H9 (cell line): ENCODE measurements at regions not wholly inside any gene's neighbourhood (a gene's known extent, or its start where the extent isn't known, plus 50 kb on each side); places are given as distances from the start of the nearest gene placed in this dataset.

Experiments
- DNase-seq: peaks from one replicate; pipeline ENCODE4 v3.0.0-alpha.2; 2017
- H2AFZ ChIP-seq: one replicate; pipeline ENCODE4 v1.6.1; 2013; ENCODE audit warnings: mild to moderate bottlenecking, low read length, control low read depth, moderate library complexity
- H2AK5ac ChIP-seq: 2 replicates; pipeline ENCODE4 v1.6.1; 2013; ENCODE audit warnings: low read length, control low read depth, mixed read lengths; ENCODE audit not compliant: insufficient read length
- H2BK120ac ChIP-seq: one replicate; pipeline ENCODE4 v1.6.1; 2013; ENCODE audit warnings: low read depth, mild to moderate bottlenecking, low read length, control low read depth, inconsistent platforms; ENCODE audit not compliant: poor library complexity, severe bottlenecking
- H2BK12ac ChIP-seq: 2 replicates; pipeline ENCODE4 v1.6.1; 2013; ENCODE audit warnings: low read length, control low read depth, mixed read lengths, low read depth; ENCODE audit not compliant: insufficient read length
- H2BK15ac ChIP-seq: 2 replicates; pipeline ENCODE4 v1.6.1; 2013; ENCODE audit warnings: low read depth, low read length, control low read depth
- H2BK20ac ChIP-seq: one replicate; pipeline ENCODE4 v1.6.1; 2013; ENCODE audit warnings: low read depth, mild to moderate bottlenecking, low read length, control low read depth, inconsistent platforms; ENCODE audit not compliant: poor library complexity, severe bottlenecking
- H2BK5ac ChIP-seq: 2 replicates; pipeline ENCODE4 v1.6.1; 2013; ENCODE audit warnings: low read length, control low read depth, mixed read lengths; ENCODE audit not compliant: insufficient read length
- H3K14ac ChIP-seq: 2 replicates; pipeline ENCODE4 v1.6.1; 2013; ENCODE audit warnings: low read length, control low read depth; ENCODE audit not compliant: insufficient read depth
- H3K18ac ChIP-seq: 2 replicates; pipeline ENCODE4 v1.6.1; 2013; ENCODE audit warnings: low read depth, mild to moderate bottlenecking, mixed read lengths, low read length, control low read depth; ENCODE audit not compliant: insufficient read length
- H3K23ac ChIP-seq: 2 replicates; pipeline ENCODE4 v1.6.1; 2013; ENCODE audit warnings: low read length, control low read depth, mixed read lengths, low read depth; ENCODE audit not compliant: insufficient read length
- H3K23me2 ChIP-seq: 2 replicates; pipeline ENCODE4 v1.6.1; 2013; ENCODE audit warnings: low read depth, mild to moderate bottlenecking, mixed read lengths, low read length, control low read depth; ENCODE audit not compliant: insufficient read length, poor library complexity, severe bottlenecking
- H3K27ac ChIP-seq: 2 replicates; pipeline ENCODE4 v1.5.1; 2013; ENCODE audit warnings: low read length, control low read depth, mixed read lengths, low read depth; ENCODE audit not compliant: insufficient read length
- H3K27me3 ChIP-seq: 2 replicates; pipeline ENCODE4 v1.6.1; 2013; ENCODE audit warnings: low read length, control low read depth, inconsistent platforms; ENCODE audit not compliant: insufficient read depth
- H3K4ac ChIP-seq: 2 replicates; pipeline ENCODE4 v1.6.1; 2013; ENCODE audit warnings: low read depth, mild to moderate bottlenecking, control low read depth, inconsistent platforms, low read length, moderate library complexity
- H3K4me1 ChIP-seq: 2 replicates; pipeline ENCODE4 v1.6.1; 2013; ENCODE audit warnings: low read length, control low read depth, inconsistent platforms; ENCODE audit not compliant: insufficient read depth
- H3K4me2 ChIP-seq: 2 replicates; pipeline ENCODE4 v1.6.1; 2013; ENCODE audit warnings: low read length, control low read depth, mixed read lengths; ENCODE audit not compliant: insufficient read length, insufficient read depth
- H3K56ac ChIP-seq: 2 replicates; pipeline ENCODE4 v1.6.1; 2013; ENCODE audit warnings: low read depth, mild to moderate bottlenecking, mixed read lengths, low read length, control low read depth; ENCODE audit not compliant: insufficient read length
- H3K79me1 ChIP-seq: 2 replicates; pipeline ENCODE4 v1.6.1; 2013; ENCODE audit warnings: low read depth, mild to moderate bottlenecking, moderate library complexity, low read length, control low read depth, inconsistent platforms; ENCODE audit not compliant: insufficient read depth, poor library complexity, severe bottlenecking
- H3K79me2 ChIP-seq: 2 replicates; pipeline ENCODE4 v1.6.1; 2013; ENCODE audit warnings: low read length, control low read depth, inconsistent platforms; ENCODE audit not compliant: insufficient read depth
- H3K9ac ChIP-seq: 2 replicates; pipeline ENCODE4 v1.6.1; 2013; ENCODE audit warnings: low read length, control low read depth, mixed read lengths; ENCODE audit not compliant: insufficient read length; ENCODE audit errors: extremely low read depth
- H3K9me3 ChIP-seq: one replicate; pipeline ENCODE4 v1.6.1; 2013; ENCODE audit warnings: low read depth, low read length, inconsistent platforms; ENCODE audit not compliant: control insufficient read depth
- H3T11ph ChIP-seq: one replicate; pipeline ENCODE4 v1.6.1; 2013; ENCODE audit warnings: mild to moderate bottlenecking, low read length, control low read depth, inconsistent platforms
- H4K20me1 ChIP-seq: one replicate; pipeline ENCODE4 v1.6.1; 2013; ENCODE audit not compliant: control insufficient read depth, insufficient read length, insufficient read depth
- H4K5ac ChIP-seq: 2 replicates; pipeline ENCODE4 v1.6.1; 2013; ENCODE audit warnings: low read depth, mild to moderate bottlenecking, mixed read lengths, low read length, control low read depth; ENCODE audit not compliant: insufficient read length
- H4K8ac ChIP-seq: replicated peaks from 2 replicates; pipeline ENCODE4 v1.6.1; 2013; ENCODE audit warnings: low read length, control low read depth, mixed read lengths, low read depth; ENCODE audit not compliant: insufficient read length
- H4K91ac ChIP-seq: 2 replicates; pipeline ENCODE4 v1.6.1; 2013; ENCODE audit warnings: low read depth, mild to moderate bottlenecking, moderate library complexity, mixed read lengths, low read length, control low read depth; ENCODE audit not compliant: insufficient read length
- H3K27ac Mint-ChIP-seq, 3 experiments: 2 replicates in 2 of 3; 3 replicates in 1 of 3; pipeline ENCODE4 v1.8.0; 2020 to 2021; ENCODE audit warnings: mixed read lengths in 3 of 3, mild to moderate bottlenecking in 1 of 3, moderate library complexity in 1 of 3
- H3K27me3 Mint-ChIP-seq: 2 replicates; pipeline ENCODE4 v1.8.0; 2021; ENCODE audit warnings: low read depth, mild to moderate bottlenecking, moderate library complexity, mixed read lengths
- H3K36me3 Mint-ChIP-seq, 3 experiments: 2 replicates in 2 of 3; 3 replicates in 1 of 3; pipeline ENCODE4 v1.8.0; 2020 to 2021; ENCODE audit warnings: low read depth in 3 of 3, mixed read lengths in 3 of 3; ENCODE audit not compliant: insufficient read depth in 1 of 3
- H3K4me1 Mint-ChIP-seq, 2 experiments: 2 replicates each; pipeline ENCODE4 v1.8.0; 2020; ENCODE audit warnings: mixed read lengths in 2 of 2
- H3K4me3 Mint-ChIP-seq, 2 experiments: 2 replicates in 1 of 2; 3 replicates in 1 of 2; pipeline ENCODE4 v1.8.0; 2020 to 2021; ENCODE audit warnings: mild to moderate bottlenecking in 2 of 2, mixed read lengths in 2 of 2, moderate library complexity in 1 of 2
- H3K9me3 Mint-ChIP-seq, 2 experiments: 2 replicates in 1 of 2; 3 replicates in 1 of 2; pipeline ENCODE4 v1.8.0; 2020; ENCODE audit warnings: mild to moderate bottlenecking in 2 of 2, mixed read lengths in 2 of 2, moderate library complexity in 1 of 2
- WGBS: extraction: QIAGEN DNeasy Blood & Tissue Kit; methylation state at CpG from one replicate; pipeline ENCODE4 v1.1.7; 2013; ENCODE audit warnings: missing lambda C conversion rate, low lambda C conversion rate, mixed read lengths; ENCODE audit not compliant: insufficient read length; ENCODE audit errors: extremely low coverage; 5-methylcytosine and 5-hydroxymethylcytosine counted together
- TF ChIP-seq, protein P1 (sequence below): fragments of 200-600 bp; sonication (generic); conservative IDR thresholded peaks from 3 replicates; pipeline ENCODE4 v1.8.0; 2021; ENCODE audit warnings: antibody characterized with exemption, mild to moderate bottlenecking

DNA sequence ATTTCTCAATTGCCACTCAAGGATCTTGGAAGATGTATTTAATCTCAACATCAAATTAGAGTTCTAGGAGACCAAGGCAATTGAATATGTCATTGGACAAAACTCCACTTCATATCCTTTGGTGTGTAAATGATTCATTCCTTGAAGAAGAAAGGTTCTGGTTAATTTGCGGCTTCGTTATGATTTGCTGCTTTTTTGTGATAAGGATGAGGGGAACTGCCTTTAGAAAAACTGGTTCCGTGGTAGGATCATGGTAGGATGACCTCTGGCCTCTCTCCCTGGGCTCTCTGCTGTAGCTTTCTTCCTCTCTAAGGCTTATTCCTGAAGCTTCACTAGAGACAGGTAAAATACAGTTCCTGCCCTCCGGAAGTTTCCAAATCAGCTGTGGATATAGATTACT lies 51.5 kb upstream of the ERRFI1 start:
- Histone ChIP-seq H3K4me2 (no peak overlapping the region), H3K9me3 (no peaks in the 10 kb centered on the region), H3K14ac (no peak overlapping the region), H3K4me1 (peaks cover 6% of the 10 kb centered on the region), H3K4ac (no peak overlapping the region), H3K79me2 (no peaks in the 10 kb centered on the region), H2BK120ac (no peak overlapping the region), H3K27me3 (no peaks in the 10 kb centered on the region; the same call in 1 of the 2 replicates), H2AK5ac (no peak overlapping the region), H2BK12ac (no peak overlapping the region), H4K91ac (no peak overlapping the region), H4K8ac (no peak overlapping the region), H2BK15ac (no peak overlapping the region), H2BK5ac (no peak overlapping the region), H4K5ac (no peak overlapping the region), H3K23ac (no peak overlapping the region), H2BK20ac (no peak overlapping the region), H2AFZ (no peak overlapping the region), H3T11ph (no peak overlapping the region), H3K18ac (no peak overlapping the region), H3K23me2 (no peaks in the 10 kb centered on the region), H3K9ac (no peak overlapping the region), H3K79me1 (no peaks in the 10 kb centered on the region), H3K27ac (no peak overlapping the region), H3K56ac (no peak overlapping the region), H4K20me1 (no peaks in the 10 kb centered on the region)
- Mint-ChIP-seq H3K36me3 (no peaks in the 10 kb centered on the region), H3K4me1 (peaks cover 28 to 37% of the 10 kb centered on the region in 2 experiments), H3K4me3 (no peak overlapping the region), H3K9me3 (no peaks in the 10 kb centered on the region), H3K27me3 (peaks cover 3% of the 10 kb centered on the region; the same call in 1 of the 2 replicates), H3K27ac (peak overlapping the region in 1 of 3 experiments; percentile 31; a peak in 1 of 7 replicates)
- TF ChIP-seq, protein P1, sequence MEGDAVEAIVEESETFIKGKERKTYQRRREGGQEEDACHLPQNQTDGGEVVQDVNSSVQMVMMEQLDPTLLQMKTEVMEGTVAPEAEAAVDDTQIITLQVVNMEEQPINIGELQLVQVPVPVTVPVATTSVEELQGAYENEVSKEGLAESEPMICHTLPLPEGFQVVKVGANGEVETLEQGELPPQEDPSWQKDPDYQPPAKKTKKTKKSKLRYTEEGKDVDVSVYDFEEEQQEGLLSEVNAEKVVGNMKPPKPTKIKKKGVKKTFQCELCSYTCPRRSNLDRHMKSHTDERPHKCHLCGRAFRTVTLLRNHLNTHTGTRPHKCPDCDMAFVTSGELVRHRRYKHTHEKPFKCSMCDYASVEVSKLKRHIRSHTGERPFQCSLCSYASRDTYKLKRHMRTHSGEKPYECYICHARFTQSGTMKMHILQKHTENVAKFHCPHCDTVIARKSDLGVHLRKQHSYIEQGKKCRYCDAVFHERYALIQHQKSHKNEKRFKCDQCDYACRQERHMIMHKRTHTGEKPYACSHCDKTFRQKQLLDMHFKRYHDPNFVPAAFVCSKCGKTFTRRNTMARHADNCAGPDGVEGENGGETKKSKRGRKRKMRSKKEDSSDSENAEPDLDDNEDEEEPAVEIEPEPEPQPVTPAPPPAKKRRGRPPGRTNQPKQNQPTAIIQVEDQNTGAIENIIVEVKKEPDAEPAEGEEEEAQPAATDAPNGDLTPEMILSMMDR: no peak
- no CpG with 5 or more reads among the region's 4 CpGs for WGBS
- no peak for DNase-seq
